ENCODE measurements at regions not wholly inside any gene's neighbourhood (a gene's known extent, or its start where the extent isn't known, plus 50 kb on each side); places are given as distances from the start of the nearest gene placed in this dataset.
A peak's percentile ranks its signal among the peaks of the same experiment; 100 is the strongest.
"Not testable (repeated sequence)": the region's sequence is repeated elsewhere in the genome, so short reads cannot be mapped to it uniquely, and the experiment has no call there.

- TF ChIP-seq CTCF (conservative IDR thresholded peaks at IDR 0.05 in 1 of 2, IDR thresholded peaks at IDR 0.05 in 1 of 2; ENCODE audit: low read depth in 1 of 2, low read length in 2 of 2) = peak in 1 of 2 donors; percentile 28
- H4K20me1 ChIP-seq (ENCODE audit: control insufficient read depth, extremely low read depth, insufficient read depth, low read length); H3K4me3 ChIP-seq (replicated peaks in 1 of 4; ENCODE audit: control extremely low read depth in 1 of 4, insufficient read depth in 1 of 4, low read depth in 3 of 4, low read length in 4 of 4); H3K9me3 ChIP-seq (ENCODE audit: control insufficient read depth, insufficient read depth, low read depth, low read length); H2AFZ ChIP-seq (ENCODE audit: low read length); H3K27me3 ChIP-seq (ENCODE audit: control insufficient read depth, insufficient read depth, low read length); H3K79me2 ChIP-seq (ENCODE audit: control insufficient read depth, insufficient read depth, low read length); H3K9ac ChIP-seq (ENCODE audit: insufficient read depth, low read length); H3K36me3 ChIP-seq (ENCODE audit: control insufficient read depth, insufficient read depth, low read length); H3K4me1 ChIP-seq (ENCODE audit: control insufficient read depth, extremely low read depth, insufficient read depth, low read length); H3K4me2 ChIP-seq (ENCODE audit: extremely low read depth, insufficient read depth, low read length); H3K27ac ChIP-seq (ENCODE audit: insufficient read depth, low read length): not testable (repeated sequence)
- peak; percentile 0 to 4 for DNase-seq (ENCODE audit: low read depth in 2 of 2)
These were observed 1662.7 kb upstream of the PABPC4L start for GRCh38 chr4:135864304-135864703.

- Histone ChIP-seq H3K4me3 (replicated peaks in 1 of 4; ENCODE audit: control extremely low read depth in 1 of 4, insufficient read depth in 1 of 4, low read depth in 3 of 4, low read length in 4 of 4) (no peak overlapping the region), H4K20me1 (ENCODE audit: control insufficient read depth, extremely low read depth, insufficient read depth, low read length) (no peaks in the 10 kb centered on the region), H3K27ac (ENCODE audit: insufficient read depth, low read length) (no peak overlapping the region), H3K9me3 (ENCODE audit: control insufficient read depth, insufficient read depth, low read depth, low read length) (no peaks in the 10 kb centered on the region), H3K4me2 (ENCODE audit: extremely low read depth, insufficient read depth, low read length) (no peak overlapping the region), H3K9ac (ENCODE audit: insufficient read depth, low read length) (no peak overlapping the region), H3K79me2 (ENCODE audit: control insufficient read depth, insufficient read depth, low read length) (no peaks in the 10 kb centered on the region), H3K27me3 (ENCODE audit: control insufficient read depth, insufficient read depth, low read length) (no peaks in the 10 kb centered on the region), H3K36me3 (ENCODE audit: control insufficient read depth, insufficient read depth, low read length) (no peaks in the 10 kb centered on the region), H2AFZ (ENCODE audit: low read length) (no peak overlapping the region), H3K4me1 (ENCODE audit: control insufficient read depth, extremely low read depth, insufficient read depth, low read length) (no peaks in the 10 kb centered on the region)
- DNase-seq (ENCODE audit: low read depth in 2 of 2) = no peak
- TF ChIP-seq CTCF (conservative IDR thresholded peaks at IDR 0.05 in 1 of 2, IDR thresholded peaks at IDR 0.05 in 1 of 2; ENCODE audit: low read depth in 1 of 2, low read length in 2 of 2) (no peak), EZH2 (IDR thresholded peaks at IDR 0.05; ENCODE audit: low read length, missing control alignments) (no peak)
These were observed 1639.2 kb upstream of the PABPC4L start for GRCh38 chr4:135840781-135841180.

- Histone ChIP-seq H3K9me3 (ENCODE audit: control insufficient read depth, insufficient read depth, low read depth, low read length) (no peaks in the 10 kb centered on the region), H3K4me1 (ENCODE audit: control insufficient read depth, extremely low read depth, insufficient read depth, low read length) (no peaks in the 10 kb centered on the region), H3K4me2 (ENCODE audit: extremely low read depth, insufficient read depth, low read length) (no peak overlapping the region), H3K36me3 (ENCODE audit: control insufficient read depth, insufficient read depth, low read length) (no peaks in the 10 kb centered on the region), H4K20me1 (ENCODE audit: control insufficient read depth, extremely low read depth, insufficient read depth, low read length) (no peaks in the 10 kb centered on the region), H2AFZ (ENCODE audit: low read length) (no peak overlapping the region), H3K9ac (ENCODE audit: insufficient read depth, low read length) (no peak overlapping the region), H3K27me3 (ENCODE audit: control insufficient read depth, insufficient read depth, low read length) (no peaks in the 10 kb centered on the region), H3K79me2 (ENCODE audit: control insufficient read depth, insufficient read depth, low read length) (no peaks in the 10 kb centered on the region), H3K4me3 (replicated peaks in 1 of 4; ENCODE audit: control extremely low read depth in 1 of 4, insufficient read depth in 1 of 4, low read depth in 3 of 4, low read length in 4 of 4) (no peak overlapping the region), H3K27ac (ENCODE audit: insufficient read depth, low read length) (no peak overlapping the region)
- DNase-seq (ENCODE audit: low read depth in 2 of 2) = no peak
- TF ChIP-seq CTCF (conservative IDR thresholded peaks at IDR 0.05 in 1 of 2, IDR thresholded peaks at IDR 0.05 in 1 of 2; ENCODE audit: low read depth in 1 of 2, low read length in 2 of 2) = no peak
- no peak for TF ChIP-seq EZH2 (IDR thresholded peaks at IDR 0.05; ENCODE audit: low read length, missing control alignments)
These were observed 1638.1 kb upstream of the PABPC4L start for GRCh38 chr4:135839712-135840111.

Measured in fibroblast of lung (primary cell).